ENCODE measurements at regions not wholly inside any gene's neighbourhood (a gene's known extent, or its start where the extent isn't known, plus 50 kb on each side); places are given as distances from the start of the nearest gene placed in this dataset.

- DNase-seq, result no peak
- Histone ChIP-seq H3K27me3 (ENCODE audit: control insufficient read depth in 2 of 2, insufficient read depth in 2 of 2, low read length in 2 of 2) (no peaks in the 10 kb centered on the region), H3K79me2 (ENCODE audit: insufficient read depth, low read length) (no peaks in the 10 kb centered on the region), H3K27ac (ENCODE audit: low read depth in 1 of 2, low read length in 2 of 2) (no peak overlapping the region), H3K9ac (ENCODE audit: insufficient read depth, low read length, poor library complexity, severe bottlenecking) (no peak overlapping the region), H2AFZ (ENCODE audit: insufficient read depth, low read depth, low read length, poor library complexity, severe bottlenecking) (no peak overlapping the region), H4K20me1 (ENCODE audit: insufficient read depth, low read length) (no peaks in the 10 kb centered on the region), H3K4me1 (ENCODE audit: control insufficient read depth in 1 of 2, insufficient read depth in 2 of 2, low read length in 2 of 2) (no peaks in the 10 kb centered on the region), H3K36me3 (replicated peaks in 1 of 2; ENCODE audit: control insufficient read depth in 1 of 2, insufficient read depth in 2 of 2, low read length in 2 of 2) (no peaks in the 10 kb centered on the region), H3K4me3 (replicated peaks in 1 of 3; ENCODE audit: low read depth in 2 of 3, low read length in 3 of 3) (no peak overlapping the region), H3K4me2 (replicated peaks; ENCODE audit: extremely low read depth, low read length, poor library complexity, severe bottlenecking) (no peak overlapping the region), H3K9me3 (replicated peaks in 1 of 2; ENCODE audit: control insufficient read depth in 1 of 2, insufficient read depth in 1 of 2, low read length in 2 of 2) (peaks cover 0 to 7% of the 10 kb centered on the region in 2 donors)
- no CpG with 5 or more reads among the region's 1 CpG for WGBS (ENCODE audit: insufficient coverage)
- H3K27ac Mint-ChIP-seq, result no peak overlapping the region
- H3K36me3 Mint-ChIP-seq, result no peaks in the 10 kb centered on the region
- H3K27me3 Mint-ChIP-seq (ENCODE audit: low read depth in 3 of 3), result no peaks in the 10 kb centered on the region
- H3K4me1 Mint-ChIP-seq, result no peaks in the 10 kb centered on the region
- peaks cover 0 to 10% (median 3%) of the 10 kb centered on the region in 7 donors for H3K9me3 Mint-ChIP-seq
- no peak overlapping the region for H3K4me3 Mint-ChIP-seq
- intact Hi-C loops (cut with micrococcal nuclease), result no loop called here
- no peak for TF ChIP-seq CTCF (IDR thresholded peaks at IDR 0.05)
These were observed 933.1 kb upstream of the LRRN3 start for GRCh38 chr7:110157631-110158362.

- H3K27me3 Mint-ChIP-seq (ENCODE audit: low read depth in 3 of 3), result no peaks in the 10 kb centered on the region
- Histone ChIP-seq H3K4me2 (replicated peaks; ENCODE audit: extremely low read depth, low read length, poor library complexity, severe bottlenecking) (no peak overlapping the region), H2AFZ (ENCODE audit: insufficient read depth, low read depth, low read length, poor library complexity, severe bottlenecking) (no peak overlapping the region), H3K9me3 (replicated peaks in 1 of 2; ENCODE audit: control insufficient read depth in 1 of 2, insufficient read depth in 1 of 2, low read length in 2 of 2) (peaks cover 0 to 4% of the 10 kb centered on the region in 2 donors), H3K9ac (ENCODE audit: insufficient read depth, low read length, poor library complexity, severe bottlenecking) (no peak overlapping the region), H3K79me2 (ENCODE audit: insufficient read depth, low read length) (no peaks in the 10 kb centered on the region), H3K4me1 (ENCODE audit: control insufficient read depth in 1 of 2, insufficient read depth in 2 of 2, low read length in 2 of 2) (no peaks in the 10 kb centered on the region), H3K27me3 (ENCODE audit: control insufficient read depth in 2 of 2, insufficient read depth in 2 of 2, low read length in 2 of 2) (no peaks in the 10 kb centered on the region), H3K27ac (ENCODE audit: low read depth in 1 of 2, low read length in 2 of 2) (no peak overlapping the region), H4K20me1 (ENCODE audit: insufficient read depth, low read length) (no peaks in the 10 kb centered on the region), H3K36me3 (replicated peaks in 1 of 2; ENCODE audit: control insufficient read depth in 1 of 2, insufficient read depth in 2 of 2, low read length in 2 of 2) (no peaks in the 10 kb centered on the region), H3K4me3 (replicated peaks in 1 of 3; ENCODE audit: low read depth in 2 of 3, low read length in 3 of 3) (no peak overlapping the region)
- intact Hi-C loops (cut with micrococcal nuclease), result no loop called here
- no peaks in the 10 kb centered on the region for H3K4me1 Mint-ChIP-seq
- no peak overlapping the region for H3K4me3 Mint-ChIP-seq
- no CpG with 5 or more reads among the region's 3 CpGs for WGBS (ENCODE audit: insufficient coverage)
- no peaks in the 10 kb centered on the region for H3K36me3 Mint-ChIP-seq
- no peak for TF ChIP-seq CTCF (IDR thresholded peaks at IDR 0.05)
- DNase-seq, result no peak
- no peak overlapping the region for H3K27ac Mint-ChIP-seq
- peaks cover 0 to 8% (median 2%) of the 10 kb centered on the region in 7 donors for H3K9me3 Mint-ChIP-seq
These were observed 922.9 kb upstream of the LRRN3 start for GRCh38 chr7:110168010-110168409.
